GM21367 (cell line): ENCODE measurements at regions not wholly inside any gene's neighbourhood (a gene's known extent, or its start where the extent isn't known, plus 50 kb on each side); places are given as distances from the start of the nearest gene placed in this dataset.

Experiments
- ATAC-seq: cut with Tn5 transposase; IDR thresholded peaks from one replicate; pipeline ENCODE4 v1.9.1; 2021; ENCODE audit not compliant: unreplicated experiment

- ATAC-seq = no peak
These were observed 539.0 kb downstream of the VRK1 start for GRCh38 chr14:97336179-97336578.

DNA sequence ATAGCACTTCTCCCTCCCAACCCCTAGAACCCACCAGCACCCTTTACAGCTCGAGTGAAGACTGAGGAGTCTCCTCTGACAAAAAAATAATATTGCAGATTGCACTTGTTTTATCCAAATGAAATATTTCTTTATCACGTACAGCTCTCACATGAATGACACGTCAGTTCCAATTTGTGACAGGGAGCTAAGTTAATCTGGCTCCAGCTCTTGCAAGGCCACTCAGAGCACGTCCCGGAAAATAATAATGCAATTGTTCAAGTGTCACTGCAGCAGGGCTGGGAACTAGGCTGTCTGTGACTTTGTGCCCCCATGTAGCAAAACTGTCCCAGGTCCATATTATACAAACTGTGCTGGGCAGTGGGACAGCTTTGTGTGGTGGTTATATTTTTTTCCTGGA lies 539.6 kb downstream of the VRK1 start:
- ATAC-seq = no peak

- ATAC-seq = no peak
These were observed 540.1 kb downstream of the VRK1 start for GRCh38 chr14:97337267-97337666.

DNA sequence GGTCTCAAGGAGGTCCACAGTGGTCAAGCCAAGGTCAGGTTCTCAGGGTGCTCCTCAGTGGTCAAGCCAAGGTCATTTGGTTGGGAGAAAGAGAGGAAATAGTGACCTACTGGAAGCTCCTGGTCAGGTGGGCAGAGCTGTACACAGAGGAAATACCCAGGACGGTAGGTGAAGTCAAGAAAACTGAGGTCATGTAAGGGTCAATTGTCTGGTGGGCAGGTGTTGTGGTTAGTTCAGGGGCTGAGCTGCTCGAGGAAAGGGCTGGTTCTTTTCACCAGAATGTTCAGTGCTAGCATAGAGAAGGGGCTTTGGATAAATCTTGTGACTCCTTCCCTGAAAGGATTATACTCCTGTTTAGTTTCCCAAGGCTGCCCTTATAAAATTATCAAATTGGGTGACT lies 540.5 kb downstream of the VRK1 start:
- ATAC-seq = no peak

DNA sequence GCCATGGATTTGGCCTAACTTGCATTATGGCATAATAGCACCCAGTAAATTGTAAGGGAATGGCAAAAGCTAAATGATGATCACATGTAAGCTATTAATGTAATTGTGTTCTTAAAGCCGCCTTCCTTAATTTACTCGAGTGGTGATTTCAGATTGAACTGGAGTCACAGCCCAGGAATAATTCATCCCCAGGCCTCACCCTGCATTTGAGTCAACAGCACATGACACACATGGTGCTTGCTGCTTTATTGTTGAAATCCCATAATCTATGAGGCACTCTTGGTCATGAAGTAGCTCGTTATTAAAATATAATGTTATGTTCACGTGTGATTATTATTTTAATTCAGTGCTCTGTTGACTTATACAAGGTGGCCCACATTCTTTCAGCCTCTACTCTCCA lies 547.5 kb downstream of the VRK1 start:
- no peak for ATAC-seq

DNA sequence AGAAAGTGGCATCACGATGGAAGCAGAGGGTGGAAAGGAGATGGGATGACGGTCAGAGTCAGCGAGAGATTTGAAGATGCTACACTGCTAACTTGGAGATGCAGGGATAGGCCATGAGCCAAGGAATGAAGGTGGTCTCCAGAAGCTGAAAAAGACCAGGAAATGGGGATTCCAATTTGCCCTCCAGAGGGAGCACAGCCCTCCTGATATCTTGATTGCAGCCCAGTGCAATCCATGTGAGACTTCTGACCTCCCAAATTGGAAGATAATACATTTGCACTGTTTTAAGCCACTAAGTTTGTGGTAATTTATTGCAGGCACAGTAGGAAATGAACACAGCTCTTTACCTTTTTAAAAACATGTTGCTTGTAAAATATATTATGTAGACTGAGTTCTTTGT lies 549.5 kb downstream of the VRK1 start:
- ATAC-seq = no peak

- ATAC-seq = no peak
These were observed 552.3 kb downstream of the VRK1 start for GRCh38 chr14:97349463-97349862.

GRCh38 chr14:97349946-97350345 lies 552.8 kb downstream of the VRK1 start:
- no peak for ATAC-seq

DNA sequence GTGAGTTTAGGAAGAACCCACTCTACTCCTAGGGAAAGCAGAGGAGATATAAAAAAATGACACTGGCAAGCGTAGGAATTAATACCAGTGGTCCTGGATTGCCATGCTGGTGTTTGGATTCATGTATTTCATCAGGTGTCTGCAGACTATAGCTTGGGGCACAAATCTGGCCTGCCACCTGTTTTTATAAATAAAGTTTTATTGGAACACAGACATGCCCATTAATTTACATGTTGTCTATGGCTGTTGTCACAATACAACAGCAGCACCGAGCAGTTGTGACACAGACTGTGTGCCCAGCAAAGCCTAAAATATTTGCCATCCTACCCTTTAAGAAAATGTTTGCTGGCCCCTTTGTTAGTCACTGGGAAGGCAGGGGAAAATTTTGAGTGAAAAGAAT lies 553.2 kb downstream of the VRK1 start:
- ATAC-seq = no peak

DNA sequence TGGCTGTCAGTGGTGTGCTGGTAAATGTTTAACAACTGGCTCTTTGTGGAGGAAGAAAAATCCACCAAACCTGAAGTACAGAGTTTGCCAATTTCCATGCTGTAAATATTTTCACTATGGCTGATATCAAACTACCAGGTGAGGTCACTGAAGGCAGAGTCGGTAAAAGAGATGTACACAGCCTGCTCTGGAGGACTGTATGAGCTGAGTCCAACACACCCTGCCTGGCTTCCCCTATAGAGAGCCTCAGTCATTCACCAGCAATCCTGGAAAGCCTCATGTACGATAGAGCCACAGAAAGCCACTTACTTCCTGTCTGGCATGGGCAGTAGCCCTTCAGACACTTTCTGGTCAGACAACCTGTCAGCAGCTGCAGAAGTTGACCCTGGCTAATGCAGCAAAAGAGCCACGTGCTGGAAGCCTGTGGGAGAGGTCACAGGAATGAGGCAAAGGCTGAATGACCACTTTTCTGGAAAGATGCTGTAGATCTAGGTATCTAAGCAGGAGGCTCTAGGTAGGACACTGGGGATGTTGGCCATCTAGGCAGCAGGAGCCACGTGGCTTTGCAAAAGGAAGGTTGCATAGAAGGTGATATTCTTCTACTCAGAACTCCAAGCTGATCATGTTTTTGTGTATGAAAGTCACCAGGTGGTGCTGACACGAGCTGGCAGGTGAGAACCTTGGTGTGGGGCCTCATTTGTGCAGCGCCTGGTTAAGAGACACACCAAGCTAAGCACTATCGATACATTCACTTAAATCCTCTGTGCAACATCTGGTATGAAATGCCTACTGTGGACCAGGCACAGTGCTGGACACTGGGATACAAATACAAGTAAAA lies 553.9 kb downstream of the VRK1 start:
- ATAC-seq = no peak

DNA sequence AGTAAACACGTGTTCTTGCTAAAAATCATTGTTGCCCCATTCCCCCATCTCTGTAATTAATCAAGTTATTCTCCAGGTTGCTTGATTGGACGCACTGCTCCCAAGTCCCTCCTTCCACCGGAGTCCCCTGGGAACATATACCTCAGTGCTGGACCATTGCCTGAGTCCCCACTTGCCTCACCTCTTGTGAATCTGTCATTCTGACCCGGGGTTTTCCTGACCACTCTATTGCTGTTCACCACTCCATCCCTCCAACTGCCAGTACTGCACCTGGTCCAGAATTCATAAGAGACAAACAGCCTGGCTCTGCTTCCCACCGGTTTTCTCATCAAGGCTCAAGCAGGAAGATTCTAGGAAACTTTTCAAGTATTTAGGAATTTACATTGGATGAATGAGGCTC lies 555.9 kb downstream of the VRK1 start:
- ATAC-seq = no peak

GRCh38 chr14:97354119-97354722 lies 557.0 kb downstream of the VRK1 start:
- no peak for ATAC-seq

- no peak for ATAC-seq
These were observed 562.2 kb downstream of the VRK1 start for GRCh38 chr14:97359341-97359740.

GRCh38 chr14:97361181-97361580 lies 564.0 kb downstream of the VRK1 start:
- no peak for ATAC-seq

DNA sequence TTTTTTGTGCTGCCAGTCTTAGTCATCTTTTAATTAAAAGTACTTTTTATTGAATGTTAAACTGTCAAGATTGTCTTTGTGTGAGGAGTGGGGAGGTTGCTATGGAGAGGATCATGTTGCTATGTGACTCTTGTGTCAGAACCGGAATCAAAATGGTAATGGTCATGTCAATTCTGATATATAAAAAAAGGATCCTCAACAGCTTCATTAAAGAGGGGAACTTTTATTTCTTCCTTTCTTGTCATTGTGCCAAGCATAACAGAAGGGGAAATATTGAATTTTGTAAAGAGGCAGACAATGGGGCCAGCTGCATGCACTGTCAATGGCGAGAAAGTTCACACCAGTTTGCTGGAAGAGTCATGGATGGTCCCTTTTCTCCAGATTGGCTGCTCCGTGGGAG lies 564.8 kb downstream of the VRK1 start:
- no peak for ATAC-seq

- no peak for ATAC-seq
These were observed 569.2 kb downstream of the VRK1 start for GRCh38 chr14:97366400-97366799.

DNA sequence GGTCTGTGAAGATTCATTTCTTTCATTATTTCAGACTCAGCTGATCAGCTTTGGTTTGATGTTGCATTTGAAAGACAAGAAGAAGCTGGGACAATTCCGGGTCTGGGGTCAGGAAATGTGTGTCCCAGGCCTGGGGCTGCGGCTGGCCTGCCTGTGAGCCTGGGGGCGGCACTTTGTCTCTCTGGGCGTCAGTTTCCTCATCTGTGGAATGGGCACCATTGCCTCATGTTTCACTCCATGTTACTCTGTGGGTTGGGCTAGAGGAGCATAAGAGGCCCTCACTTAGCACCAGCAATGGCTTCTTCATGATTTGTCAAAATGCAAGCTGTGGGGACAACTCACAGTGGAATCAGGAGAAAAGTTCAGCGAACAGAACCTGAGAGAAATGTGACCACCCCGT lies 570.1 kb downstream of the VRK1 start:
- ATAC-seq = no peak

DNA sequence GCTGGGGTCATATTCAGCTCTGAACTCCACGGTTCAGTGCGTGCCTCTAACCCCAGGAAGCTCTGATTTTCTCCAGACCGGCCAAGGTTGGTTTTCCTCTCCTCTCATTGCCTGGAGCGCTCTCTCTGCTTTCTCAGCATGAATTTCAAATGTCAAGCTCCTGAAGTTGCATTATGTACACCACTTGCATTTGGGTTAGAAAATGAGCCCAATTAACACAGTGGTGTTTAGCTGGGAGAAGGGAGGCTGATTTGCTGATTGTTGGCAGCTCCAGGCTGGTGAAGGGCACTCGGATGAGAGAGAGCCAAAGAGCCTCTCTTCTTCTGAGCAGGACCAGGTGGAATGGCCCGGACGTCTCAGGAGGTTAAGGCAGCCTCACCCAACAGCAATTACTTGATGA lies 570.9 kb downstream of the VRK1 start:
- ATAC-seq = no peak

DNA sequence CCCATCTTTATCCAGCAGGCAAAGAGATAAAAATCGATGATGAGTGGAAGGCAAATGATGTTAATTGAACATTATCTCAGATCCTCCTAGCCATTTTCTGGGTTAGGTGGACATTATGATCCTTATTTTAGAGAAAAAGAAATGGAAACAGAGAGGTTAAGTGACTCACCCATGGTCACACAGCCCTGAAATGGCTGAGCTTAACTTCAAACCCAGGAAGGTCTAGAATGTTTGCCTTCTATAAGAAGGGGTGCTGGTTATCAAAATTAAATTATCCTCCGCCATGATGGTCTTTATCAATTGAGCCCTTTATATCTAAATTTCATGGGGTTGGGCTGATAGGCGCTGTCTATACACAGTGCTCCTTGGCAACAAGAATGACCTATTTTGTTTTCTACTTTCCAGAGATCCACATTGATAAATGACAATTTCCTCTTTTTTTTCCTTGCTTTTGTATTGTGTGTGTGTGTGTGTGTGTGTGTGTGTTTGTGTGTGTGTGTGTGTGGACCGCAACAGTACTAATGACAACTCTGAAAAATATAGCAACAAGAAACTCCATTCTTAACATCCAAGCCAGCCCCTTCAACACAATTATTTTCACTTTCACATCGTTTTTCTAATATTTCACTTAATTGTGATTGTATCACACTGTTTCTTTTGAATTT lies 571.9 kb downstream of the VRK1 start:
- no peak for ATAC-seq

DNA sequence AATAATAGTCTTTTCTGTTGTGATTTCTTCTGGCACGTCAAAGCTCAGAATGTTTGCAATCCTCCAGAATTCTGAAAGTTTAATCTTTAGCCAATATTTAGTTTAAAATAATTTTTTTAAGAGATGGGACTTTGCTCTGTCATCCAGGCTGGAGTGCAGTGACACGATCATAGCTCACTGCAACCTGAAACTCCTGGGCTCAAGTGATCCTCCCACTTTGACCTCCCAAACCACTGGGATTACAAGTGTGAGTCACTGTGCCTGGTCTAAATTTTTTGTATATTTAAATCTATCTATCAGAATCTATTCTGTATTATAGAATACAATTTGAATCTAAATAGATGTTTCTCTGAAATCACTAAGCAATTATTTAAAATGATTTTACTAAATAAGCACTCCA lies 572.7 kb downstream of the VRK1 start:
- no peak for ATAC-seq

DNA sequence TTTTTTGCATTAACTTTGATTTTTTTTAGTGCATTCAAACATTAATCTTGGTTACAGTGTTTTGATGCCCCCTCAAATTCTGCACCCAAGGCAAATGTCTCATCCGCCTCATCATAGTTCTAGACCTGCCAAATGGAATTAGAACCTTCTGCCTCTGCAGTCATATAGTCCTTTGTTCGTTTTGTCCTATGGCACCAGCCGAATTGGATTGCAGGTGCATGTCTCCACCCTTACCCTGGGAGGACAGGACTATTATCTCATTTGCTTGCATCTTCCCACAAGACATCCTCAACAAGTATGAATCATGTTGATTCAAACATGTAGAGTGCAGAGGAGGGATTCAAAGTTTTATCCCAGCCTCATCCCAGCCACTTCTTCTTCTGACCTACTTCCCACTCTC lies 579.1 kb downstream of the VRK1 start:
- ATAC-seq = no peak

GRCh38 chr14:97377550-97377949 lies 580.4 kb downstream of the VRK1 start:
- ATAC-seq = no peak
